Thyroid gland (tissue), 4 donors: ENCODE measurements at regions not wholly inside any gene's neighbourhood (a gene's known extent, or its start where the extent isn't known, plus 50 kb on each side); places are given as distances from the start of the nearest gene placed in this dataset.

Source experiments
- POLR2A ChIP-seq, 2 donors: fragments of 450-650 bp; IDR thresholded peaks; one replicate each; pipeline ENCODE4 v1.6.1; 2017; ENCODE audit warnings: antibody characterized with exemption in 2 of 2, mild to moderate bottlenecking in 2 of 2, moderate library complexity in 1 of 2
- TF ChIP-seq, protein P1 (sequence below), 6 experiments: fragments of 200-600 bp in 3 of 6; fragments of 450-650 bp in 3 of 6; sonication (generic) in 3 of 6; IDR thresholded peaks; one replicate each; pipeline ENCODE4 v1.5.1; 2016 to 2019; ENCODE audit warnings: antibody characterized with exemption in 6 of 6, mild to moderate bottlenecking in 2 of 6, inconsistent platforms in 1 of 6, moderate library complexity in 1 of 6

DNA sequence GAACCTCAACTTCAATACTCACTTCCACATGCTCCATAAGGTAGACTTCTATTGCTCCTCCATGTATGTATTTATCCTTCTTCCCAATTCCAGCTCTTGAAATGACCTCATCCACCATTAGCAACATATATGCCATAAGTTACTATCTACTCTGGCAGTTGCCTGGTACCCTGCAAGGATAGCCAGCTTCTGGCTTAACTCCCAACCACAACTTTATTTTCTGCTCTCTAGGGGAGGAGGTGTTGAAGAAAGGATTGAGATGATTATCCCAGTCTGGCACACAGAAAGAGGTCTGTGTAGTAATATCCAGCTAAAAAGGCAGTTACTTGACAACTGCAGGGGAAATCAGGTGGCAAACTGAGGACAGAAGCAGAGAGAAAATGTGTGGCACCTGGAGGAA lies 71.5 kb upstream of the MDM1 start:
- TF ChIP-seq, protein P1, sequence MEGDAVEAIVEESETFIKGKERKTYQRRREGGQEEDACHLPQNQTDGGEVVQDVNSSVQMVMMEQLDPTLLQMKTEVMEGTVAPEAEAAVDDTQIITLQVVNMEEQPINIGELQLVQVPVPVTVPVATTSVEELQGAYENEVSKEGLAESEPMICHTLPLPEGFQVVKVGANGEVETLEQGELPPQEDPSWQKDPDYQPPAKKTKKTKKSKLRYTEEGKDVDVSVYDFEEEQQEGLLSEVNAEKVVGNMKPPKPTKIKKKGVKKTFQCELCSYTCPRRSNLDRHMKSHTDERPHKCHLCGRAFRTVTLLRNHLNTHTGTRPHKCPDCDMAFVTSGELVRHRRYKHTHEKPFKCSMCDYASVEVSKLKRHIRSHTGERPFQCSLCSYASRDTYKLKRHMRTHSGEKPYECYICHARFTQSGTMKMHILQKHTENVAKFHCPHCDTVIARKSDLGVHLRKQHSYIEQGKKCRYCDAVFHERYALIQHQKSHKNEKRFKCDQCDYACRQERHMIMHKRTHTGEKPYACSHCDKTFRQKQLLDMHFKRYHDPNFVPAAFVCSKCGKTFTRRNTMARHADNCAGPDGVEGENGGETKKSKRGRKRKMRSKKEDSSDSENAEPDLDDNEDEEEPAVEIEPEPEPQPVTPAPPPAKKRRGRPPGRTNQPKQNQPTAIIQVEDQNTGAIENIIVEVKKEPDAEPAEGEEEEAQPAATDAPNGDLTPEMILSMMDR (IDR thresholded peaks at IDR 0.05): no peak
- TF ChIP-seq POLR2A (IDR thresholded peaks at IDR 0.05): no peak
